ENCODE measurements at regions not wholly inside any gene's neighbourhood (a gene's known extent, or its start where the extent isn't known, plus 50 kb on each side); places are given as distances from the start of the nearest gene placed in this dataset.

- no peak for TF ChIP-seq REST (IDR thresholded peaks at IDR 0.05; ENCODE audit: low read depth, low read length)
- no peak for TF ChIP-seq CTCF (IDR thresholded peaks at IDR 0.05 in 2 of 3, conservative IDR thresholded peaks at IDR 0.05 in 1 of 3; ENCODE audit: control insufficient read depth in 2 of 3, extremely low read depth in 1 of 3, insufficient read depth in 1 of 3, low read depth in 3 of 3, low read length in 3 of 3)
- TF ChIP-seq IKZF1 (conservative IDR thresholded peaks at IDR 0.05), result no peak
- TF ChIP-seq E2F8 (IDR thresholded peaks at IDR 0.05; ENCODE audit: low read depth, partially characterized antibody), result no peak
- no peak for TF ChIP-seq DPF2 (IDR thresholded peaks at IDR 0.05)
- no peak for TF ChIP-seq POLR2A (IDR thresholded peaks at IDR 0.05; ENCODE audit: low read depth, low read length)
- TF ChIP-seq JUNB (IDR thresholded peaks at IDR 0.05), result no peak
These were observed 66.4 kb upstream of the MCTP2 start for GRCh38 chr15:94164971-94165370.

All from GM12878 (cell line).